Loucy (cell line): ENCODE measurements at regions not wholly inside any gene's neighbourhood (a gene's known extent, or its start where the extent isn't known, plus 50 kb on each side); places are given as distances from the start of the nearest gene placed in this dataset.

Source experiments
- CTCF ChIP-seq: fragments of 200-600 bp; sonication (generic); conservative IDR thresholded peaks from 2 replicates; pipeline ENCODE4 v1.5.1; 2014; ENCODE audit warnings: mild to moderate bottlenecking, antibody characterized with exemption, low read length
- EZH2phosphoT487 ChIP-seq: fragments of 200-600 bp; IDR thresholded peaks from 2 replicates; pipeline ENCODE4 v1.6.1; 2018; ENCODE audit warnings: antibody characterized with exemption, mild to moderate bottlenecking, moderate library complexity, borderline replicate concordance

- TF ChIP-seq CTCF: no peak
- TF ChIP-seq EZH2phosphoT487: no peak
Observed at GRCh38 chr6:113220832-113221231, 636.3 kb upstream of the MARCKS start.
